Mucosa of descending colon (tissue), 3 donors: ENCODE measurements at regions not wholly inside any gene's neighbourhood (a gene's known extent, or its start where the extent isn't known, plus 50 kb on each side); places are given as distances from the start of the nearest gene placed in this dataset.
"Not testable (repeated sequence)": the region's sequence is repeated elsewhere in the genome, so short reads cannot be mapped to it uniquely, and the experiment has no call there.

Source experiments
- ATAC-seq: fragments of 200-7000 bp; cut with Tn5 transposase; one replicate; pipeline ENCODE4 v1.9.1; 2020; ENCODE audit warnings: mild to moderate bottlenecking, moderate library complexity
- DNase-seq, 3 donors: peaks; one replicate each; pipeline ENCODE4 v3.0.0-alpha.2; 2020
- H3K36me3 ChIP-seq: fragments of 200-600 bp; one replicate; pipeline ENCODE4 v1.8.0; 2021; ENCODE audit warnings: low read depth, mild to moderate bottlenecking
- H3K4me1 ChIP-seq: fragments of 200-600 bp; one replicate; pipeline ENCODE4 v1.8.0; 2021; ENCODE audit warnings: low read depth, mild to moderate bottlenecking
- H3K4me3 ChIP-seq: fragments of 200-600 bp; one replicate; pipeline ENCODE4 v1.8.0; 2021; ENCODE audit warnings: mild to moderate bottlenecking
- H3K9me3 ChIP-seq: fragments of 200-600 bp; one replicate; pipeline ENCODE4 v1.8.0; 2021; ENCODE audit warnings: mild to moderate bottlenecking
- intact Hi-C, 2 donors: fragments of 100-400 bp; cut with DNase I in 1 of 2; cut with micrococcal nuclease in 1 of 2; formaldehyde crosslinking; loops; one replicate each; pipeline versions ENCODE4 v1.11.0 to v1.11.1; 2022; cut with DNase I, micrococcal nuclease
- TF ChIP-seq, protein P1 (sequence below): fragments of 200-600 bp; IDR thresholded peaks from one replicate; pipeline ENCODE4 v1.8.0; 2022; ENCODE audit warnings: antibody characterized with exemption, mild to moderate bottlenecking
- donor health status: DM: no; HTN: no; CAD: no; lungs with moderate emphysema.
- donor health status: DM: no; HTN: no; CAD: no.
- donor health status: DM: no; HTN: yes; CAD: no.

DNA sequence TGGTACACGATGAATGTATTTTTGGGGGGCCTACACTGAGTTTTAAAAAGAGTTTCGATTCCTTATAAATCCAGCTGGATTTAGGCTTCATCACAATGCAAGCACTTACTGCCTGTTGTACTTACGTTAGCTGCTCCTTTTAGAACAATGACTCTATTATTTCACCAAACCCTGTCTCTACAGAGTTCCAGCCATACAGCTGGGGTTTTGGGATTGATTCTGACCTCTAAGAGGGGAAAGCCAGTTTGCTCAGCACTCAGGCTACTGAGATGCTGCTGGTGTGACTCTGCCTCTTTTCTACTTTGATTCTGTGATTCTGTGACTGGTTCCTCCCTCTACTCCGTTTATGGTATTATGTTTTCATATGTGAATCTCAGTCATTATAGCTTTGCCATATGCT is 329.7 kb downstream of the ABCC12 start:
- Histone ChIP-seq H3K4me3 (no peak overlapping the region), H3K9me3 (peaks cover 6% of the 10 kb centered on the region), H3K36me3 (no peaks in the 10 kb centered on the region), H3K4me1 (no peaks in the 10 kb centered on the region)
- TF ChIP-seq, protein P1, sequence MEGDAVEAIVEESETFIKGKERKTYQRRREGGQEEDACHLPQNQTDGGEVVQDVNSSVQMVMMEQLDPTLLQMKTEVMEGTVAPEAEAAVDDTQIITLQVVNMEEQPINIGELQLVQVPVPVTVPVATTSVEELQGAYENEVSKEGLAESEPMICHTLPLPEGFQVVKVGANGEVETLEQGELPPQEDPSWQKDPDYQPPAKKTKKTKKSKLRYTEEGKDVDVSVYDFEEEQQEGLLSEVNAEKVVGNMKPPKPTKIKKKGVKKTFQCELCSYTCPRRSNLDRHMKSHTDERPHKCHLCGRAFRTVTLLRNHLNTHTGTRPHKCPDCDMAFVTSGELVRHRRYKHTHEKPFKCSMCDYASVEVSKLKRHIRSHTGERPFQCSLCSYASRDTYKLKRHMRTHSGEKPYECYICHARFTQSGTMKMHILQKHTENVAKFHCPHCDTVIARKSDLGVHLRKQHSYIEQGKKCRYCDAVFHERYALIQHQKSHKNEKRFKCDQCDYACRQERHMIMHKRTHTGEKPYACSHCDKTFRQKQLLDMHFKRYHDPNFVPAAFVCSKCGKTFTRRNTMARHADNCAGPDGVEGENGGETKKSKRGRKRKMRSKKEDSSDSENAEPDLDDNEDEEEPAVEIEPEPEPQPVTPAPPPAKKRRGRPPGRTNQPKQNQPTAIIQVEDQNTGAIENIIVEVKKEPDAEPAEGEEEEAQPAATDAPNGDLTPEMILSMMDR = no peak
- intact Hi-C loops = no loop called here
- ATAC-seq (no peak), DNase-seq (no peak)

DNA sequence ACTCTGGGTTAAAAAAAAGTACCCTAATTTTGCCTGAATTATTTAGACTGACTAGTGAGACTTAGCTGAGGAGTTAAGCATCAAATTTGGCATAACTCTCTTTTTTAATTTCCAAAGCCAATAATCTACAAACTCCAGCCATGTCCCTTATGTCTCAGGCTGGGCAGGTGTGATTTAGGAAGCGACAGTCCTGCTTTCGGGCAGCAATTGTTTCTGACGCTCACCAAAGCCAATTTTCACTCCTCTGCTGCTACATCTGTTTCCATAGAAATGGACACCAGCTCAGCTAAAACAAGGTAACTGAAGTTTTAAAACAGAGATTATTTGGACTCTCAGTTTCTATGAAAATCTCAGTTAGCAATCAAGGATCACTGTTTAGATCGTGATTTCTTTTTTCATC is 338.7 kb downstream of the ABCC12 start:
- Histone ChIP-seq H3K4me3 (no peak overlapping the region), H3K36me3 (no peaks in the 10 kb centered on the region), H3K4me1 (no peaks in the 10 kb centered on the region), H3K9me3 (peaks cover 7% of the 10 kb centered on the region)
- TF ChIP-seq, protein P1 = no peak
- no peak for ATAC-seq
- intact Hi-C loops = no loop called here
- DNase-seq = no peak

DNA sequence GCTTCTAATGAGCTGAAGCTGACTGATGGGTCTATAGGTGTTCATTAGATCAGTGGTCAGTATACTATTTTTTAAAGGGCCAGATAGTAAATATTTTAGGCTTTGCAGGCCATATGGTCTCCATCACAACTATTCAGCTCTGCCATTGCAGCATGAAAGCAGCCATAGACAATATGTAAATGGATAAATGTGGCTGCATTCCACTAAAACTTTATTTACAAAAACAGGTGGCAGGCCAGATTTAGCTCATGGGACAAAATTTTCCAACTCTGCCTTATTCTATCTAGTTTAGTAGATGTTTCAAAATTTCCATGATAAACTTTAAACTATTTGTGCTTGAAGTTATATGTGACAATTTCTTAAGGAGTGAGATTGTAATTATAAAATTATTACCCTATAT is 339.3 kb downstream of the ABCC12 start:
- H3K4me1 ChIP-seq = no peaks in the 10 kb centered on the region
- no peaks in the 10 kb centered on the region for H3K36me3 ChIP-seq
- TF ChIP-seq, protein P1 = no peak
- DNase-seq = no peak
- intact Hi-C loops = no loop called here
- no peak for ATAC-seq
- no peak overlapping the region for H3K4me3 ChIP-seq
- peaks cover 8% of the 10 kb centered on the region for H3K9me3 ChIP-seq

DNA sequence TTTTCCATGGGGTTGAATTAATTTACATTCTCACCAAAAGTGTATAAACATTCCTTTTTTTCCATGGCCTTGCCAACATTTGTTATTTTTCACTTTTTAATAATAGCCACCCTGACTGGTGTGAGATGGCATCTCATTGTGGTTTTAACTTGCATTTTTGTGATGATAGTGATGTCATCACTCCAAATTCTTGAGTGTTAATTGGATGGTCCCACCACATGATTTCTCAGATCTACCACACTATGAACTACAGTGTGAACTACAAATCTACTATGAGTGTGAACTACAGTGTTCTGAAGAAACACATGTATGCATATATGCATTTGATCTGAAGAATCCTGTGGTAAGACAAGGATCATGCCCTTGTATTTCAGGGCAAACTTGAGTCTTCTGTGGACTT is 340.1 kb downstream of the ABCC12 start:
- TF ChIP-seq, protein P1 = no peak
- intact Hi-C loops = no loop called here
- ATAC-seq (no peak), DNase-seq (no peak)
- H3K9me3 ChIP-seq = peaks cover 8% of the 10 kb centered on the region
- H3K4me1 ChIP-seq = no peaks in the 10 kb centered on the region
- no peaks in the 10 kb centered on the region for H3K36me3 ChIP-seq
- H3K4me3 ChIP-seq = no peak overlapping the region

DNA sequence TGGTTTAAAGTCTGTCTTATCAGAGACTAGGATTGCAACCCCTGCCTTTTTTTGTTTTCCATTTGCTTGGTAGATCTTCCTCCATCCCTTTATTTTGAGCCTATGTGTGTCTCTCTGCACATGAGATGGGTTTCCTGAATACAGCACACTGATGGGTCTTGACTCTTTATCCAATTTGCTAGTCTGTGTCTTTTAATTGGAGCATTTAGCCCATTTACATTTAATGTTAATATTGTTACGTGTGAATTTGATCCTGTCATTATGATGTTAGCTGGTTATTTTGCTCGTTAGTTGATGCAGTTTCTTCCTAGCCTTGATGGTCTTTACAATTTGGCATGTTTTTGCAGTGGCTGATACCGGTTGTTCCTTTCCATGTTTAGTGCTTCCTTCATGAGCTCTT is 344.0 kb downstream of the ABCC12 start:
- H3K9me3 ChIP-seq, intact Hi-C loops, H3K36me3 ChIP-seq, ATAC-seq, H3K4me3 ChIP-seq, H3K4me1 ChIP-seq, DNase-seq: not testable (repeated sequence)

DNA sequence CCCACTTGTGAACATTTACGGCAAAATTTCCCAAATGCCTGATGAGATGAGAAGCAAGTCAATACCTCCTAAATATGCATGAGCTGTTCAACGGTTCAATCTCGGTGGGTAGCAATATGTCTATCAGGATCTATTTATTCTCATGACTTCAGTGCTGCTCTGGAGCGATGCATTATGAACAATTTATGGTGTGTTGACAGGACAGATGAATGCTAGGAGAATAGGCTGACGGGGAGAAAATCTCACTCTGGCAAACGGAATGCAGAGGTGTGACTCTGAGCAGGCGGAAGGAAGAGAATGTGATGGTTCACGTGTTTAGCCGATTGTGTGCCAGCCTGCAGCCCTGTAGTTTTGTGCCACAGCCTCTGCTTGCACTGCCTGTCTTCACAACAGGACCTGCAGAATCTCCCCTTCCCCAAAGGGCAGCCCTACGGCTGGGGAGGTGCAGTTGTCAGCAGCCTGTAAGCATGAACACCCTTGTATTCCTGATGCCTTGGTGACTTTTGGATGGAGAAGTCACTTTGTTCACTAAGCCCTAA is 345.2 kb downstream of the PHKB start:
- TF ChIP-seq, protein P1 = no peak
- no peaks in the 10 kb centered on the region for H3K4me1 ChIP-seq
- intact Hi-C loops = no loop called here
- ATAC-seq = no peak
- no peak for DNase-seq
- H3K36me3 ChIP-seq = no peaks in the 10 kb centered on the region
- H3K9me3 ChIP-seq = no peaks in the 10 kb centered on the region
- no peak overlapping the region for H3K4me3 ChIP-seq
